ENCODE measurements at regions not wholly inside any gene's neighbourhood (a gene's known extent, or its start where the extent isn't known, plus 50 kb on each side); places are given as distances from the start of the nearest gene placed in this dataset.

GRCh38 chr2:16387461-16387984 lies 278.1 kb downstream of the CYRIA start:
- TF ChIP-seq CTCF (IDR thresholded peaks at IDR 0.05) (no peak), POLR2A (IDR thresholded peaks at IDR 0.05) (no peak)
